Astrocyte (in vitro differentiated cells and primary cell): ENCODE measurements at regions not wholly inside any gene's neighbourhood (a gene's known extent, or its start where the extent isn't known, plus 50 kb on each side); places are given as distances from the start of the nearest gene placed in this dataset.

Experiments
- DNase-seq: peaks from one replicate; pipeline ENCODE4 v3.0.0-alpha.2; 2010; ENCODE audit warnings: low read depth
- FAIRE-seq: peaks from 2 replicates; lab custom pipeline; 2011; peaks lifted over from hg19 to GRCh38; lab: Jason Lieb, UNC
- H2AFZ ChIP-seq: 2 replicates; pipeline ENCODE4 v1.6.0; 2012; ENCODE audit warnings: low read depth, low read length, inconsistent platforms
- H3K27ac ChIP-seq: 2 replicates; pipeline ENCODE4 v1.5.1; 2011; ENCODE audit warnings: low read depth, low read length, inconsistent platforms
- H3K27me3 ChIP-seq: 2 replicates; pipeline ENCODE4 v1.6.0; 2011; ENCODE audit warnings: low read length, inconsistent platforms; ENCODE audit not compliant: insufficient read depth
- H3K36me3 ChIP-seq: 2 replicates; pipeline ENCODE4 v1.5.1; 2011; ENCODE audit warnings: low read length, inconsistent platforms; ENCODE audit not compliant: insufficient read depth
- H3K4me1 ChIP-seq: 2 replicates; pipeline ENCODE4 v1.5.1; 2011; ENCODE audit warnings: low read length, inconsistent platforms; ENCODE audit not compliant: insufficient read depth
- H3K4me2 ChIP-seq: 2 replicates; pipeline ENCODE4 v1.6.0; 2012; ENCODE audit warnings: low read length, inconsistent platforms
- H3K4me3 ChIP-seq: 2 replicates; pipeline ENCODE4 v1.5.1; 2011; ENCODE audit warnings: low read depth, mild to moderate bottlenecking, low read length, inconsistent platforms; ENCODE audit not compliant: insufficient read depth
- H3K79me2 ChIP-seq: 2 replicates; pipeline ENCODE4 v1.6.0; 2012; ENCODE audit warnings: mild to moderate bottlenecking, low read length, inconsistent platforms; ENCODE audit not compliant: insufficient read depth
- H3K9ac ChIP-seq: 2 replicates; pipeline ENCODE4 v1.6.0; 2012; ENCODE audit warnings: mild to moderate bottlenecking, low read length, inconsistent platforms
- H3K9me3 ChIP-seq: 2 replicates; pipeline ENCODE4 v1.5.1; 2012; ENCODE audit warnings: low read depth, mild to moderate bottlenecking, low read length, inconsistent platforms; ENCODE audit not compliant: insufficient read depth
- H4K20me1 ChIP-seq: 2 replicates; pipeline ENCODE4 v1.6.0; 2012; ENCODE audit warnings: low read length, inconsistent platforms; ENCODE audit not compliant: insufficient read depth
- H3K27ac Mint-ChIP-seq: one replicate; pipeline ENCODE4 v1.8.0; 2021; ENCODE audit warnings: mild to moderate bottlenecking, mixed read lengths; ENCODE audit not compliant: unreplicated experiment
- H3K27me3 Mint-ChIP-seq: one replicate; pipeline ENCODE4 v1.8.0; 2021; ENCODE audit warnings: low read depth, mixed read lengths; ENCODE audit not compliant: unreplicated experiment
- H3K36me3 Mint-ChIP-seq: one replicate; pipeline ENCODE4 v1.8.0; 2021; ENCODE audit warnings: low read depth, mixed read lengths; ENCODE audit not compliant: unreplicated experiment
- H3K4me1 Mint-ChIP-seq: one replicate; pipeline ENCODE4 v1.8.0; 2021; ENCODE audit warnings: low read depth, mixed read lengths; ENCODE audit not compliant: unreplicated experiment
- H3K4me3 Mint-ChIP-seq: one replicate; pipeline ENCODE4 v1.8.0; 2021; ENCODE audit warnings: mild to moderate bottlenecking, moderate library complexity, mixed read lengths; ENCODE audit not compliant: unreplicated experiment
- H3K9me3 Mint-ChIP-seq: one replicate; pipeline ENCODE4 v1.8.0; 2021; ENCODE audit warnings: mild to moderate bottlenecking, mixed read lengths; ENCODE audit not compliant: unreplicated experiment
- CTCF ChIP-seq: IDR thresholded peaks from 2 replicates; pipeline ENCODE4 v1.5.1; 2011; ENCODE audit warnings: low read depth, mild to moderate bottlenecking, inconsistent platforms, low read length, moderate library complexity; ENCODE audit not compliant: insufficient read depth
- EZH2 ChIP-seq: IDR thresholded peaks from 2 replicates; pipeline ENCODE4 v1.6.1; 2012; ENCODE audit warnings: mild to moderate bottlenecking, low read length, inconsistent platforms; ENCODE audit not compliant: insufficient read depth

GRCh38 chr4:131638781-131639180 is 1510.3 kb upstream of the PCDH10 start:
- H3K9me3 ChIP-seq: no peaks in the 10 kb centered on the region
- DNase-seq: peak; percentile 6
- H3K9me3 Mint-ChIP-seq: peaks cover 6% of the 10 kb centered on the region

GRCh38 chr4:131644619-131645018 is 1504.5 kb upstream of the PCDH10 start:
- H3K27me3 ChIP-seq: no peaks in the 10 kb centered on the region
- no peaks in the 10 kb centered on the region for H3K36me3 ChIP-seq
- no peaks in the 10 kb centered on the region for H3K9me3 ChIP-seq
- Mint-ChIP-seq H3K9me3 (no peaks in the 10 kb centered on the region), H3K27ac (no peak overlapping the region), H3K4me3 (no peak overlapping the region), H3K27me3 (no peaks in the 10 kb centered on the region), H3K4me1 (no peaks in the 10 kb centered on the region), H3K36me3 (no peaks in the 10 kb centered on the region)
- TF ChIP-seq EZH2 (no peak), CTCF (peak; percentile 4)
- H4K20me1 ChIP-seq: no peaks in the 10 kb centered on the region
- FAIRE-seq (no peak), DNase-seq (no peak)
- H3K4me2 ChIP-seq: no peak overlapping the region
- no peaks in the 10 kb centered on the region for H3K79me2 ChIP-seq
- H3K9ac ChIP-seq: no peak overlapping the region
- H3K4me1 ChIP-seq: no peaks in the 10 kb centered on the region
- H3K4me3 ChIP-seq: no peak overlapping the region
- no peak overlapping the region for H2AFZ ChIP-seq
- H3K27ac ChIP-seq: no peak overlapping the region

More at GRCh38 chr4:131638781-131639180, 1510.3 kb upstream of the PCDH10 start:
- no peak overlapping the region for H3K9ac ChIP-seq
- no peaks in the 10 kb centered on the region for H3K4me1 ChIP-seq
- FAIRE-seq: no peak
- TF ChIP-seq EZH2 (no peak), CTCF (no peak)
- no peaks in the 10 kb centered on the region for H3K27me3 ChIP-seq
- no peak overlapping the region for H3K27ac ChIP-seq
- no peak overlapping the region for H3K27ac Mint-ChIP-seq
- no peaks in the 10 kb centered on the region for H3K27me3 Mint-ChIP-seq
- no peak overlapping the region for H3K4me3 Mint-ChIP-seq
- no peaks in the 10 kb centered on the region for H3K4me1 Mint-ChIP-seq
- H3K4me3 ChIP-seq: no peak overlapping the region
- no peaks in the 10 kb centered on the region for H3K36me3 Mint-ChIP-seq
- no peak overlapping the region for H2AFZ ChIP-seq
- H3K4me2 ChIP-seq: no peak overlapping the region
- no peaks in the 10 kb centered on the region for H3K79me2 ChIP-seq
- H4K20me1 ChIP-seq: no peaks in the 10 kb centered on the region
- no peaks in the 10 kb centered on the region for H3K36me3 ChIP-seq

GRCh38 chr4:131649227-131649626 is 1499.9 kb upstream of the PCDH10 start:
- DNase-seq: no peak
- FAIRE-seq: no peak
- Histone ChIP-seq H3K36me3 (no peaks in the 10 kb centered on the region), H3K4me2 (no peak overlapping the region), H3K9ac (no peak overlapping the region), H3K4me3 (no peak overlapping the region), H3K27me3 (no peaks in the 10 kb centered on the region), H2AFZ (no peak overlapping the region), H3K4me1 (no peaks in the 10 kb centered on the region), H4K20me1 (no peaks in the 10 kb centered on the region), H3K79me2 (no peaks in the 10 kb centered on the region), H3K27ac (no peak overlapping the region), H3K9me3 (no peaks in the 10 kb centered on the region)
- no peak overlapping the region for H3K27ac Mint-ChIP-seq
- TF ChIP-seq CTCF: no peak
- TF ChIP-seq EZH2: no peak
- no peak overlapping the region for H3K4me3 Mint-ChIP-seq
- H3K9me3 Mint-ChIP-seq: no peaks in the 10 kb centered on the region
- H3K36me3 Mint-ChIP-seq: no peaks in the 10 kb centered on the region
- H3K27me3 Mint-ChIP-seq: no peaks in the 10 kb centered on the region
- H3K4me1 Mint-ChIP-seq: no peaks in the 10 kb centered on the region
